Sigmoid colon (tissue), 4 donors: ENCODE measurements at regions not wholly inside any gene's neighbourhood (a gene's known extent, or its start where the extent isn't known, plus 50 kb on each side); places are given as distances from the start of the nearest gene placed in this dataset.

Experiments
- EP300 ChIP-seq, 4 donors: sonication (generic); formaldehyde crosslinking; IDR thresholded peaks; one replicate each; pipeline ENCODE4 v1.6.1; 2017; ENCODE audit warnings: antibody characterized with exemption in 4 of 4
- POLR2A ChIP-seq, 2 donors: fragments of 450-650 bp; IDR thresholded peaks; one replicate each; pipeline ENCODE4 v1.6.1; 2016; ENCODE audit warnings: antibody characterized with exemption in 2 of 2, mild to moderate bottlenecking in 2 of 2, moderate library complexity in 2 of 2
- POLR2AphosphoS5 ChIP-seq, 4 donors: sonication (generic); formaldehyde crosslinking; IDR thresholded peaks; one replicate each; pipeline ENCODE4 v1.6.1; 2017; ENCODE audit warnings: antibody characterized with exemption in 4 of 4
- TF ChIP-seq, protein P1 (sequence below), 4 experiments: fragments of 450-650 bp in 3 of 4; fragments of 200-600 bp in 1 of 4; IDR thresholded peaks; one replicate each; pipeline ENCODE4 v1.5.1; 2016 to 2019; ENCODE audit warnings: antibody characterized with exemption in 4 of 4, mild to moderate bottlenecking in 3 of 4, moderate library complexity in 2 of 4

DNA sequence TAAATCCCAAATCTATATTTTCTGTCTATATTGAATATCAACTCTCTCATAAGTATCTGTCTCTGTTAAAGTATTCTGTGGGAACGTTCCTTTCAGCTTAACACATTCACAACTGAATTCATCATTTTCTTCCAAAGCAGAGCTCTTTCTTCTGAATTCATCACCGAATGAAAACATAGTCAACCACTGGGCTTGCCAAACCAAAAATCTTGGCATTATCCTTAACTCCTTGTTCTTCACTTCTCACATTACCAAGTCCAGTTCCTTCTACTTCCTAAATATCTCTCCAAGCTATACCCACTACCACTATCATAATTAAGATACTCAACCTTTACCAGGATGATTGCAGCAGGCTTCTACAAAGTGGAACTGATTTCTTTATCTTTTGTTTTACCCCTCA is 559.8 kb downstream of the MAT2B start:
- no peak for TF ChIP-seq POLR2AphosphoS5 (IDR thresholded peaks at IDR 0.05)
- TF ChIP-seq, protein P1, sequence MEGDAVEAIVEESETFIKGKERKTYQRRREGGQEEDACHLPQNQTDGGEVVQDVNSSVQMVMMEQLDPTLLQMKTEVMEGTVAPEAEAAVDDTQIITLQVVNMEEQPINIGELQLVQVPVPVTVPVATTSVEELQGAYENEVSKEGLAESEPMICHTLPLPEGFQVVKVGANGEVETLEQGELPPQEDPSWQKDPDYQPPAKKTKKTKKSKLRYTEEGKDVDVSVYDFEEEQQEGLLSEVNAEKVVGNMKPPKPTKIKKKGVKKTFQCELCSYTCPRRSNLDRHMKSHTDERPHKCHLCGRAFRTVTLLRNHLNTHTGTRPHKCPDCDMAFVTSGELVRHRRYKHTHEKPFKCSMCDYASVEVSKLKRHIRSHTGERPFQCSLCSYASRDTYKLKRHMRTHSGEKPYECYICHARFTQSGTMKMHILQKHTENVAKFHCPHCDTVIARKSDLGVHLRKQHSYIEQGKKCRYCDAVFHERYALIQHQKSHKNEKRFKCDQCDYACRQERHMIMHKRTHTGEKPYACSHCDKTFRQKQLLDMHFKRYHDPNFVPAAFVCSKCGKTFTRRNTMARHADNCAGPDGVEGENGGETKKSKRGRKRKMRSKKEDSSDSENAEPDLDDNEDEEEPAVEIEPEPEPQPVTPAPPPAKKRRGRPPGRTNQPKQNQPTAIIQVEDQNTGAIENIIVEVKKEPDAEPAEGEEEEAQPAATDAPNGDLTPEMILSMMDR (IDR thresholded peaks at IDR 0.05) = no peak
- TF ChIP-seq POLR2A (IDR thresholded peaks at IDR 0.05) = no peak
- no peak for TF ChIP-seq EP300 (IDR thresholded peaks at IDR 0.05)
